Activated CD4-positive, alpha-beta memory T cell treated with anti-CD3 and anti-CD28 coated beads for 36 hours (primary cell): ENCODE measurements at regions not wholly inside any gene's neighbourhood (a gene's known extent, or its start where the extent isn't known, plus 50 kb on each side); places are given as distances from the start of the nearest gene placed in this dataset.

Source experiments
- CTCF ChIA-PET: fragments of 350-600 bp; sonication (Branson Sonifier 250); formaldehyde crosslinking; loops from one replicate; lab custom pipeline; 2021; ENCODE audit warnings: antibody characterized with exemption, inconsistent platforms; lab: Charles Lee
- POLR2A ChIA-PET: fragments of 350-600 bp; sonication (Branson Sonifier 250); formaldehyde crosslinking; loops from one replicate; lab custom pipeline; 2021; ENCODE audit warnings: antibody characterized with exemption; lab: Charles Lee
- DNase-seq: peaks from one replicate; pipeline ENCODE4 v3.0.0-alpha.2; 2020
- H3K27ac Mint-ChIP-seq: one replicate; pipeline ENCODE4 v1.8.0; 2021; ENCODE audit warnings: mixed read lengths
- H3K27me3 Mint-ChIP-seq: one replicate; pipeline ENCODE4 v1.8.0; 2021; ENCODE audit warnings: mixed read lengths
- H3K36me3 Mint-ChIP-seq: one replicate; pipeline ENCODE4 v1.8.0; 2021; ENCODE audit warnings: mixed read lengths
- H3K4me1 Mint-ChIP-seq: one replicate; pipeline ENCODE4 v1.8.0; 2021; ENCODE audit warnings: low read depth, mixed read lengths
- H3K4me3 Mint-ChIP-seq: one replicate; pipeline ENCODE4 v1.8.0; 2021; ENCODE audit warnings: mild to moderate bottlenecking, mixed read lengths
- H3K9me3 Mint-ChIP-seq: one replicate; pipeline ENCODE4 v1.8.0; 2021; ENCODE audit warnings: mixed read lengths
- intact Hi-C: fragments of 100-400 bp; cut with micrococcal nuclease; formaldehyde crosslinking; loops from one replicate; pipeline ENCODE4 v1.15.1; 2023

GRCh38 chr1:201602413-201603265, 63.7 kb downstream of the NAV1 start:
- no peak for DNase-seq
- Mint-ChIP-seq H3K4me1 (no peaks in the 10 kb centered on the region), H3K9me3 (no peaks in the 10 kb centered on the region), H3K27me3 (no peaks in the 10 kb centered on the region), H3K27ac (no peak overlapping the region), H3K36me3 (no peaks in the 10 kb centered on the region), H3K4me3 (no peak overlapping the region)
- POLR2A ChIA-PET = no interaction called here
- CTCF ChIA-PET = interaction anchor here (2.0 kb wide), 1 partner anchor 107 kb away, joined by 4 read pairs; no protein-coding TSS in a partner anchor
- intact Hi-C loops = no loop called here

- no peak overlapping the region for H3K4me3 Mint-ChIP-seq
- CTCF ChIA-PET = interaction anchor here (2.0 kb wide), 1 partner anchor 106 kb away, joined by 4 read pairs; no protein-coding TSS in a partner anchor
- no peak for DNase-seq
- POLR2A ChIA-PET = no interaction called here
- no peaks in the 10 kb centered on the region for H3K27me3 Mint-ChIP-seq
- intact Hi-C loops = no loop called here
- H3K4me1 Mint-ChIP-seq = no peaks in the 10 kb centered on the region
- no peaks in the 10 kb centered on the region for H3K36me3 Mint-ChIP-seq
- H3K27ac Mint-ChIP-seq = no peak overlapping the region
- H3K9me3 Mint-ChIP-seq = no peaks in the 10 kb centered on the region
These were observed 64.8 kb downstream of the NAV1 start for GRCh38 chr1:201603613-201604232.

- ChIA-PET POLR2A (no interaction called here), CTCF (no interaction called here)
- DNase-seq = no peak
- no peaks in the 10 kb centered on the region for H3K27me3 Mint-ChIP-seq
- H3K4me1 Mint-ChIP-seq = no peaks in the 10 kb centered on the region
- intact Hi-C loops = no loop called here
- no peaks in the 10 kb centered on the region for H3K36me3 Mint-ChIP-seq
- H3K4me3 Mint-ChIP-seq = no peak overlapping the region
- H3K9me3 Mint-ChIP-seq = no peaks in the 10 kb centered on the region
- no peak overlapping the region for H3K27ac Mint-ChIP-seq
These were observed 66.6 kb downstream of the NAV1 start for GRCh38 chr1:201605385-201606010.

- ChIA-PET POLR2A (no interaction called here), CTCF (no interaction called here)
- Mint-ChIP-seq H3K27ac (no peak overlapping the region), H3K27me3 (no peaks in the 10 kb centered on the region), H3K4me1 (no peaks in the 10 kb centered on the region), H3K4me3 (no peak overlapping the region), H3K9me3 (no peaks in the 10 kb centered on the region), H3K36me3 (no peaks in the 10 kb centered on the region)
- intact Hi-C loops = no loop called here
- DNase-seq = no peak
These were observed 67.2 kb downstream of the NAV1 start for GRCh38 chr1:201606096-201606495.

- Mint-ChIP-seq H3K27ac (no peak overlapping the region), H3K36me3 (no peaks in the 10 kb centered on the region), H3K4me1 (no peaks in the 10 kb centered on the region), H3K27me3 (no peaks in the 10 kb centered on the region), H3K4me3 (no peak overlapping the region), H3K9me3 (no peaks in the 10 kb centered on the region)
- intact Hi-C loops = no loop called here
- POLR2A ChIA-PET = no interaction called here
- DNase-seq = no peak
- CTCF ChIA-PET = no interaction called here
These were observed 67.7 kb downstream of the NAV1 start for GRCh38 chr1:201606623-201607022.

GRCh38 chr1:201608635-201609395, 69.9 kb downstream of the NAV1 start:
- no peak for DNase-seq
- no peaks in the 10 kb centered on the region for H3K27me3 Mint-ChIP-seq
- H3K9me3 Mint-ChIP-seq = no peaks in the 10 kb centered on the region
- intact Hi-C loops = no loop called here
- H3K4me3 Mint-ChIP-seq = no peak overlapping the region
- H3K36me3 Mint-ChIP-seq = no peaks in the 10 kb centered on the region
- CTCF ChIA-PET = interaction anchor here (1.3 kb wide), 1 partner anchor 50 kb away, joined by 5 read pairs; no protein-coding TSS in a partner anchor
- POLR2A ChIA-PET = interaction anchor here (1.5 kb wide), 1 partner anchor 16 kb away, joined by 4 read pairs; no protein-coding TSS in a partner anchor
- no peaks in the 10 kb centered on the region for H3K4me1 Mint-ChIP-seq
- no peak overlapping the region for H3K27ac Mint-ChIP-seq

- no peak for DNase-seq
- no peak overlapping the region for H3K4me3 Mint-ChIP-seq
- no peak overlapping the region for H3K27ac Mint-ChIP-seq
- H3K9me3 Mint-ChIP-seq = no peaks in the 10 kb centered on the region
- ChIA-PET CTCF (interaction anchor here (1.0 kb wide), 1 partner anchor 9 kb away, joined by 3 read pairs; no protein-coding TSS in a partner anchor), POLR2A (interaction anchor here (0.6 to 1.5 kb wide), 2 partner anchors 17 to 530 kb away, joined by 3 to 6 read pairs; no protein-coding TSS in a partner anchor)
- no peaks in the 10 kb centered on the region for H3K4me1 Mint-ChIP-seq
- intact Hi-C loops = no loop called here
- H3K27me3 Mint-ChIP-seq = no peaks in the 10 kb centered on the region
- no peaks in the 10 kb centered on the region for H3K36me3 Mint-ChIP-seq
These were observed 70.9 kb downstream of the NAV1 start for GRCh38 chr1:201609661-201610318.

GRCh38 chr1:201610858-201611257, 71.9 kb downstream of the NAV1 start:
- no peak overlapping the region for H3K27ac Mint-ChIP-seq
- H3K9me3 Mint-ChIP-seq = no peaks in the 10 kb centered on the region
- CTCF ChIA-PET = no interaction called here
- POLR2A ChIA-PET = interaction anchor here (1.5 kb wide), 1 partner anchor 18 kb away, joined by 6 read pairs; no protein-coding TSS in a partner anchor
- intact Hi-C loops = no loop called here
- no peak for DNase-seq
- no peaks in the 10 kb centered on the region for H3K36me3 Mint-ChIP-seq
- H3K27me3 Mint-ChIP-seq = no peaks in the 10 kb centered on the region
- H3K4me3 Mint-ChIP-seq = no peak overlapping the region
- H3K4me1 Mint-ChIP-seq = no peaks in the 10 kb centered on the region

GRCh38 chr1:201612645-201613044, 73.7 kb downstream of the NAV1 start:
- Mint-ChIP-seq H3K27me3 (no peaks in the 10 kb centered on the region), H3K4me1 (no peaks in the 10 kb centered on the region), H3K4me3 (no peak overlapping the region), H3K36me3 (no peaks in the 10 kb centered on the region), H3K27ac (no peak overlapping the region), H3K9me3 (no peaks in the 10 kb centered on the region)
- POLR2A ChIA-PET = no interaction called here
- CTCF ChIA-PET = no interaction called here
- intact Hi-C loops = no loop called here
- no peak for DNase-seq

GRCh38 chr1:201614262-201615015, 75.5 kb downstream of the NAV1 start:
- intact Hi-C loops = no loop called here
- no peak overlapping the region for H3K4me3 Mint-ChIP-seq
- H3K27me3 Mint-ChIP-seq = no peaks in the 10 kb centered on the region
- no peaks in the 10 kb centered on the region for H3K36me3 Mint-ChIP-seq
- no peaks in the 10 kb centered on the region for H3K4me1 Mint-ChIP-seq
- H3K27ac Mint-ChIP-seq = no peak overlapping the region
- peak; percentile 10 for DNase-seq
- POLR2A ChIA-PET = no interaction called here
- CTCF ChIA-PET = no interaction called here
- no peaks in the 10 kb centered on the region for H3K9me3 Mint-ChIP-seq

- DNase-seq = no peak
- Mint-ChIP-seq H3K4me3 (no peak overlapping the region), H3K4me1 (no peaks in the 10 kb centered on the region), H3K36me3 (no peaks in the 10 kb centered on the region), H3K27ac (no peak overlapping the region), H3K27me3 (no peaks in the 10 kb centered on the region), H3K9me3 (no peaks in the 10 kb centered on the region)
- ChIA-PET POLR2A (no interaction called here), CTCF (interaction anchor here (0.7 kb wide), 1 partner anchor 34 kb away, joined by 3 read pairs; no protein-coding TSS in a partner anchor)
- intact Hi-C loops = no loop called here
These were observed 78.2 kb downstream of the NAV1 start for GRCh38 chr1:201617157-201617556.
